ENCODE measurements at regions not wholly inside any gene's neighbourhood (a gene's known extent, or its start where the extent isn't known, plus 50 kb on each side); places are given as distances from the start of the nearest gene placed in this dataset.

GRCh38 chr1:167161762-167162161, 58.9 kb upstream of the POU2F1 start (continued):
- TF ChIP-seq RAD21 (IDR thresholded peaks at IDR 0.05 in 1 of 2, conservative IDR thresholded peaks at IDR 0.05 in 1 of 2; ENCODE audit: low read depth in 2 of 2, low read length in 2 of 2) = no peak

All from H1 (cell line).